A549 (cell line): ENCODE measurements at regions not wholly inside any gene's neighbourhood (a gene's known extent, or its start where the extent isn't known, plus 50 kb on each side); places are given as distances from the start of the nearest gene placed in this dataset.

Source experiments
- ATAC-seq, 2 experiments: fragments of 200-7000 bp in 1 of 2; fragments of >200 bp in 1 of 2; cut with Nextera tagmentation in 1 of 2; cut with Tn5 transposase in 1 of 2; 3 replicates each; pipeline versions ENCODE4 v1.8.0 to v1.9.1; 2018 to 2020; ENCODE audit warnings: mild to moderate bottlenecking in 1 of 2, moderate library complexity in 1 of 2
- CTCF ChIA-PET: fragments of 300-600 bp; sonication (Branson Sonifier 250); formaldehyde crosslinking; extraction: SDS; loops from one replicate; lab custom pipeline; 2021; ENCODE audit warnings: antibody characterized with exemption, inconsistent platforms; lab: Yijun Ruan, JAX
- POLR2A ChIA-PET: fragments of 350-600 bp; formaldehyde crosslinking; extraction: SDS; loops from one replicate; lab custom pipeline; 2021; ENCODE audit warnings: antibody characterized with exemption, inconsistent platforms; lab: Yijun Ruan, JAX
- DNase-seq, 2 experiments: peaks; one replicate each; pipeline versions ENCODE4 v3.0.0 to v3.0.0-alpha.2; 2011 to 2016; ENCODE audit warnings: low read depth in 1 of 2, low spot score in 1 of 2
- FAIRE-seq: peaks from 2 replicates; lab custom pipeline; 2011; peaks lifted over from hg19 to GRCh38; lab: Jason Lieb, UNC
- H3K27ac ChIP-seq, 2 experiments: fragments of >200 bp; sonication (Bioruptor Twin); formaldehyde crosslinking; 3 replicates each; pipeline ENCODE4 v1.5.1; 2016 to 2017
- H3K4me1 ChIP-seq: fragments of >200 bp; sonication (Bioruptor Twin); formaldehyde crosslinking; 3 replicates; pipeline ENCODE4 v1.6.1; 2016
- H3K4me2 ChIP-seq: fragments of >200 bp; sonication (Bioruptor Twin); formaldehyde crosslinking; 3 replicates; pipeline ENCODE4 v1.6.1; 2016
- H3K4me3 ChIP-seq: fragments of >200 bp; sonication (Bioruptor Twin); formaldehyde crosslinking; 3 replicates; pipeline ENCODE4 v1.5.1; 2016
- H3K9me3 ChIP-seq: fragments of >200 bp; sonication (Bioruptor Twin); formaldehyde crosslinking; 3 replicates; pipeline ENCODE4 v1.6.1; 2016
- CEBPB ChIP-seq, 2 experiments: fragments of >200 bp in 1 of 2; sonication (Bioruptor Twin) in 1 of 2; formaldehyde crosslinking in 1 of 2; IDR thresholded peaks; 2 replicates each; pipeline ENCODE4 v1.6.1; 2012 to 2016
- CHD2 ChIP-seq: fragments of 150-350 bp; IDR thresholded peaks from 2 replicates; pipeline ENCODE4 v1.6.1; 2014; ENCODE audit warnings: low read length; ENCODE audit not compliant: partially characterized antibody
- EHMT2 ChIP-seq: fragments of 200-600 bp; sonication (generic); IDR thresholded peaks from 2 replicates; pipeline ENCODE4 v1.6.1; 2016; ENCODE audit warnings: antibody characterized with exemption, low read depth, mild to moderate bottlenecking, moderate library complexity
- EP300 ChIP-seq, 2 experiments: fragments of >200 bp; sonication (Bioruptor Twin); formaldehyde crosslinking; IDR thresholded peaks; 2 replicates in 1 of 2; 3 replicates in 1 of 2; pipeline ENCODE4 v1.6.1; 2016 to 2017
- FOXS1 ChIP-seq: fragments of 250-450 bp; sonication (Bioruptor Pico); IDR thresholded peaks from 2 replicates; pipeline ENCODE4 v1.5.0; 2020; ENCODE audit warnings: mild to moderate bottlenecking, moderate library complexity
- KDM1A ChIP-seq: fragments of 200-600 bp; sonication (generic); IDR thresholded peaks from 2 replicates; pipeline ENCODE4 v1.6.1; 2016; ENCODE audit warnings: low read depth, mild to moderate bottlenecking
- KDM5A ChIP-seq: fragments of 200-600 bp; sonication (generic); IDR thresholded peaks from 2 replicates; pipeline ENCODE4 v1.6.1; 2016; ENCODE audit warnings: antibody characterized with exemption, mild to moderate bottlenecking
- MAFK ChIP-seq: fragments of 450-650 bp; IDR thresholded peaks from 2 replicates; pipeline ENCODE4 v1.6.1; 2014; ENCODE audit not compliant: partially characterized antibody
- MAZ ChIP-seq: fragments of 150-350 bp; IDR thresholded peaks from 2 replicates; pipeline ENCODE4 v1.6.1; 2014; ENCODE audit warnings: antibody characterized with exemption, low read depth, low read length, borderline replicate concordance
- PHF8 ChIP-seq: fragments of 200-600 bp; sonication (generic); IDR thresholded peaks from 2 replicates; pipeline ENCODE4 v1.6.1; 2016; ENCODE audit warnings: low read depth, mild to moderate bottlenecking, antibody characterized with exemption, moderate library complexity, borderline replicate concordance
- POLR2AphosphoS2 ChIP-seq: conservative IDR thresholded peaks from 2 replicates; pipeline ENCODE4 v1.6.1; 2012; ENCODE audit warnings: low read length, improper control_type of control experiment, inconsistent platforms
- RARB ChIP-seq: fragments of 250-450 bp; sonication (Bioruptor Pico); IDR thresholded peaks from 2 replicates; pipeline ENCODE4 v1.8.0; 2021; ENCODE audit warnings: mild to moderate bottlenecking, moderate library complexity
- RCOR1 ChIP-seq: fragments of 150-350 bp; IDR thresholded peaks from 2 replicates; pipeline ENCODE4 v1.6.1; 2014; ENCODE audit warnings: antibody characterized with exemption, low read length, low read depth
- RFX5 ChIP-seq: fragments of 450-650 bp; IDR thresholded peaks from 2 replicates; pipeline ENCODE4 v1.7.1; 2014; ENCODE audit warnings: antibody characterized with exemption, mild to moderate bottlenecking, moderate library complexity
- RNF2 ChIP-seq: fragments of 200-600 bp; sonication (generic); IDR thresholded peaks from 2 replicates; pipeline ENCODE4 v1.6.1; 2016; ENCODE audit warnings: low read depth, mild to moderate bottlenecking, antibody characterized with exemption, moderate library complexity, borderline replicate concordance
- SMC3 ChIP-seq: fragments of >200 bp; sonication (Bioruptor Twin); formaldehyde crosslinking; IDR thresholded peaks from 3 replicates; pipeline ENCODE4 v1.6.1; 2018; ENCODE audit warnings: inconsistent platforms
- ZNF302 ChIP-seq: fragments of 250-450 bp; sonication (Bioruptor Pico); IDR thresholded peaks from 2 replicates; pipeline ENCODE4 v1.9.0; 2021; ENCODE audit warnings: inconsistent platforms, mild to moderate bottlenecking, moderate library complexity
- WGBS: methylation state at CpG from one replicate; pipeline ENCODE4 v1.1.6; 2017; ENCODE audit errors: missing lambda C conversion rate; 5-methylcytosine and 5-hydroxymethylcytosine counted together
- TF ChIP-seq, protein P1 (sequence below): fragments of 150-350 bp; IDR thresholded peaks from 2 replicates; pipeline ENCODE4 v1.6.1; 2014; ENCODE audit warnings: low read depth, mild to moderate bottlenecking, low read length
- TF ChIP-seq, protein P2 (sequence below): fragments of 250-450 bp; sonication (Bioruptor Pico); IDR thresholded peaks from 2 replicates; pipeline ENCODE4 v1.5.0; 2021; ENCODE audit warnings: mild to moderate bottlenecking, moderate library complexity, borderline replicate concordance
- TF ChIP-seq, protein P3 (sequence below): fragments of 200-600 bp; sonication (generic); IDR thresholded peaks from 2 replicates; pipeline ENCODE4 v1.6.1; 2016; ENCODE audit warnings: antibody characterized with exemption, mild to moderate bottlenecking, moderate library complexity

DNA sequence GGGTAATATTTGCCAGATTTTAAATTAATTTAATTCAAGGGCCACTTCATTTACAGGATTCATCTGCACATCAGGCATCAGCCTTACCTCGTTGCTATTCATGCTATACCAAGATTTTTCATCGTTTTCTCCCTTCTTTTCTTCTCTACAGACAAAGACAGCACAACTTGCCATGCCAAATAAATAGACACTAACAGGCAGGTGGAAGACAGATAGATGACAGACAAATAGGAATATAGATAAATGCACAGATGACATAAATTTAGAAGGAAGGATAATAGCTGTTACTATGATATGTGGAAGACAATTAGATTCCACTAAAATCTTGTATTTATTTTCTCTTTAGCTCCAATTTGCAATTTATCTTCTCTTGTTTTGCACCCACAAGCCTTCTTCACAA is 164.5 kb upstream of the ARX start:
- H3K4me1 ChIP-seq = no peaks in the 10 kb centered on the region
- ChIA-PET CTCF (no interaction called here), POLR2A (no interaction called here)
- 2% methylated on average over 2 of the region's 2 CpGs for WGBS
- DNase-seq (no peak), ATAC-seq (no peak), FAIRE-seq (no peak)
- no peak overlapping the region for H3K4me3 ChIP-seq
- H3K4me2 ChIP-seq = no peak overlapping the region
- H3K9me3 ChIP-seq = no peaks in the 10 kb centered on the region
- TF ChIP-seq CHD2 = no peak
- TF ChIP-seq, protein P1, sequence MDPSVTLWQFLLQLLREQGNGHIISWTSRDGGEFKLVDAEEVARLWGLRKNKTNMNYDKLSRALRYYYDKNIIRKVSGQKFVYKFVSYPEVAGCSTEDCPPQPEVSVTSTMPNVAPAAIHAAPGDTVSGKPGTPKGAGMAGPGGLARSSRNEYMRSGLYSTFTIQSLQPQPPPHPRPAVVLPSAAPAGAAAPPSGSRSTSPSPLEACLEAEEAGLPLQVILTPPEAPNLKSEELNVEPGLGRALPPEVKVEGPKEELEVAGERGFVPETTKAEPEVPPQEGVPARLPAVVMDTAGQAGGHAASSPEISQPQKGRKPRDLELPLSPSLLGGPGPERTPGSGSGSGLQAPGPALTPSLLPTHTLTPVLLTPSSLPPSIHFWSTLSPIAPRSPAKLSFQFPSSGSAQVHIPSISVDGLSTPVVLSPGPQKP = no peak
- TF ChIP-seq RCOR1 = no peak
- TF ChIP-seq RNF2 = no peak
- TF ChIP-seq EP300 (IDR thresholded peaks at IDR 0.05) = no peak
- TF ChIP-seq PHF8 = no peak
- no peak for TF ChIP-seq POLR2AphosphoS2
- TF ChIP-seq SMC3 = no peak
- TF ChIP-seq, protein P2, sequence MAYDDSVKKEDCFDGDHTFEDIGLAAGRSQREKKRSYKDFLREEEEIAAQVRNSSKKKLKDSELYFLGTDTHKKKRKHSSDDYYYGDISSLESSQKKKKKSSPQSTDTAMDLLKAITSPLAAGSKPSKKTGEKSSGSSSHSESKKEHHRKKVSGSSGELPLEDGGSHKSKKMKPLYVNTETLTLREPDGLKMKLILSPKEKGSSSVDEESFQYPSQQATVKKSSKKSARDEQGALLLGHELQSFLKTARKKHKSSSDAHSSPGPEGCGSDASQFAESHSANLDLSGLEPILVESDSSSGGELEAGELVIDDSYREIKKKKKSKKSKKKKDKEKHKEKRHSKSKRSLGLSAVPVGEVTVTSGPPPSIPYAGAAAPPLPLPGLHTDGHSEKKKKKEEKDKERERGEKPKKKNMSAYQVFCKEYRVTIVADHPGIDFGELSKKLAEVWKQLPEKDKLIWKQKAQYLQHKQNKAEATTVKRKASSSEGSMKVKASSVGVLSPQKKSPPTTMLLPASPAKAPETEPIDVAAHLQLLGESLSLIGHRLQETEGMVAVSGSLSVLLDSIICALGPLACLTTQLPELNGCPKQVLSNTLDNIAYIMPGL = no peak
- no peak for TF ChIP-seq ZNF302 (CRISPR knock-in tag)
- TF ChIP-seq KDM1A = no peak
- TF ChIP-seq, protein P3, sequence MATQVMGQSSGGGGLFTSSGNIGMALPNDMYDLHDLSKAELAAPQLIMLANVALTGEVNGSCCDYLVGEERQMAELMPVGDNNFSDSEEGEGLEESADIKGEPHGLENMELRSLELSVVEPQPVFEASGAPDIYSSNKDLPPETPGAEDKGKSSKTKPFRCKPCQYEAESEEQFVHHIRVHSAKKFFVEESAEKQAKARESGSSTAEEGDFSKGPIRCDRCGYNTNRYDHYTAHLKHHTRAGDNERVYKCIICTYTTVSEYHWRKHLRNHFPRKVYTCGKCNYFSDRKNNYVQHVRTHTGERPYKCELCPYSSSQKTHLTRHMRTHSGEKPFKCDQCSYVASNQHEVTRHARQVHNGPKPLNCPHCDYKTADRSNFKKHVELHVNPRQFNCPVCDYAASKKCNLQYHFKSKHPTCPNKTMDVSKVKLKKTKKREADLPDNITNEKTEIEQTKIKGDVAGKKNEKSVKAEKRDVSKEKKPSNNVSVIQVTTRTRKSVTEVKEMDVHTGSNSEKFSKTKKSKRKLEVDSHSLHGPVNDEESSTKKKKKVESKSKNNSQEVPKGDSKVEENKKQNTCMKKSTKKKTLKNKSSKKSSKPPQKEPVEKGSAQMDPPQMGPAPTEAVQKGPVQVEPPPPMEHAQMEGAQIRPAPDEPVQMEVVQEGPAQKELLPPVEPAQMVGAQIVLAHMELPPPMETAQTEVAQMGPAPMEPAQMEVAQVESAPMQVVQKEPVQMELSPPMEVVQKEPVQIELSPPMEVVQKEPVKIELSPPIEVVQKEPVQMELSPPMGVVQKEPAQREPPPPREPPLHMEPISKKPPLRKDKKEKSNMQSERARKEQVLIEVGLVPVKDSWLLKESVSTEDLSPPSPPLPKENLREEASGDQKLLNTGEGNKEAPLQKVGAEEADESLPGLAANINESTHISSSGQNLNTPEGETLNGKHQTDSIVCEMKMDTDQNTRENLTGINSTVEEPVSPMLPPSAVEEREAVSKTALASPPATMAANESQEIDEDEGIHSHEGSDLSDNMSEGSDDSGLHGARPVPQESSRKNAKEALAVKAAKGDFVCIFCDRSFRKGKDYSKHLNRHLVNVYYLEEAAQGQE = no peak
- no peak for TF ChIP-seq RFX5
- no peak for TF ChIP-seq EHMT2
- no peak for TF ChIP-seq RARB (CRISPR knock-in tag)
- H3K27ac ChIP-seq = no peak overlapping the region

DNA sequence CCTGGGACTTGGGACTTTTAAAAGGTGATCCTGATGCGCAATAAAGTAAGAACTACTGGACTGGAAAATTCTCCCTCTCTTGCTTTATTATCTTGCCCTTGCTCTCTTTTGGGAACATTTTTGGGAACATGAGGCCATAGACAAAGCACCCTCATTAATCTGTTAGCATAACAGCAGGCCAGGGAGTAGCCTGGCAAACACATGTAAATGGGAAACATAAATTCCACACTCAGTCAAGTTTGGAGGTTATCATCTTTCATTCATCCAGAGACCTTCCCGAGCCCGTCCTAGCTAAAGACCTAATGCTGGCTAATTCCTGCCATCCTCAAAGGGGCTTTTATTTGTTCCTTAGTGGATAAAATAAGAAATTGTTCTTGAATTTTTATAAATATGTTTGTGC is 162.8 kb upstream of the ARX start:
- CTCF ChIA-PET = no interaction called here

DNA sequence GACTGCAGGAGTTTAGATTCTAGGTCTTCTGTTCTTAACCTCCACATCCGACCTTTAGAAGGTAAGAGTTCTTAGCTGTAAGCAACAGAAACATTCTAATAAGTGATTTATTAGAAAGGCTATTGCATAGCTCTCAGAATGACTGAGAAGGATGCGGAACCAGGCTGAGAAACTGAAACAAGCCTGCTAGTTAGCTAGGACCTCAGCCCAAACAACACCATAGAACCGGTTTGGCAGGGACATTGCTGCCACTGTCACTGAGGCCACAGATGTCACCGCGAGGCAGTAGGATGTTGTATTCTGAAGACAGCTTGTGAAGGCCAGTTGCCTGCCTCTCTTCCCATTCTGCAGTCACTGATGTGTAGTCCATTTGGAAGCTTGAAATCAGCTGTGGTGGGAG is 160.0 kb upstream of the ARX start:
- H3K27ac ChIP-seq = no peak overlapping the region
- DNase-seq (no peak), FAIRE-seq (no peak), ATAC-seq (no peak)
- CTCF ChIA-PET = no interaction called here
- POLR2A ChIA-PET = no interaction called here
- no peak overlapping the region for H3K4me2 ChIP-seq
- H3K4me3 ChIP-seq = no peak overlapping the region
- no peaks in the 10 kb centered on the region for H3K9me3 ChIP-seq
- no peak for TF ChIP-seq PHF8
- no peak for TF ChIP-seq KDM5A
- no peak for TF ChIP-seq FOXS1
- no peak for TF ChIP-seq CEBPB (IDR thresholded peaks at IDR 0.05)
- no peak for TF ChIP-seq MAZ
- H3K4me1 ChIP-seq = no peaks in the 10 kb centered on the region
- 59% methylated on average over 5 of the region's 5 CpGs for WGBS

More for the DNA sequence above, 162.8 kb upstream of the ARX start:
- 33% methylated on average over 3 of the region's 3 CpGs for WGBS
- H3K27ac ChIP-seq = no peak overlapping the region
- no peak for ATAC-seq
- no peak overlapping the region for H3K4me2 ChIP-seq
- POLR2A ChIA-PET = no interaction called here
- TF ChIP-seq MAFK = no peak
- no peaks in the 10 kb centered on the region for H3K9me3 ChIP-seq
- no peaks in the 10 kb centered on the region for H3K4me1 ChIP-seq
- no peak overlapping the region for H3K4me3 ChIP-seq
- FAIRE-seq = peak; percentile 91
- DNase-seq = no peak
